ENCODE measurements at regions not wholly inside any gene's neighbourhood (a gene's known extent, or its start where the extent isn't known, plus 50 kb on each side); places are given as distances from the start of the nearest gene placed in this dataset.
"Not testable (repeated sequence)": the region's sequence is repeated elsewhere in the genome, so short reads cannot be mapped to it uniquely, and the experiment has no call there.

GRCh38 chr16:80242279-80242678 is 298.5 kb upstream of the DYNLRB2 start:
- CTCF ChIA-PET; DNase-seq; POLR2A ChIA-PET; H3K4me1 Mint-ChIP-seq; H3K9me3 Mint-ChIP-seq; H3K27me3 Mint-ChIP-seq; H3K36me3 Mint-ChIP-seq (ENCODE audit: low read depth); H3K4me3 Mint-ChIP-seq; H3K27ac Mint-ChIP-seq: not testable (repeated sequence)

- no peak for DNase-seq
- H3K4me1 Mint-ChIP-seq = no peaks in the 10 kb centered on the region
- ChIA-PET CTCF (interaction anchor here (0.6 kb wide), 1 partner anchor 853 kb away, joined by 4 read pairs; no protein-coding TSS in a partner anchor), POLR2A (no interaction called here)
- no peaks in the 10 kb centered on the region for H3K9me3 Mint-ChIP-seq
- no peaks in the 10 kb centered on the region for H3K36me3 Mint-ChIP-seq (ENCODE audit: low read depth)
- H3K27me3 Mint-ChIP-seq = no peaks in the 10 kb centered on the region
- H3K4me3 Mint-ChIP-seq = no peak overlapping the region
- no peak overlapping the region for H3K27ac Mint-ChIP-seq
Observed at GRCh38 chr16:80233097-80233835, 307.5 kb upstream of the DYNLRB2 start.

- no peak overlapping the region for H3K4me3 Mint-ChIP-seq
- H3K36me3 Mint-ChIP-seq (ENCODE audit: low read depth) = no peaks in the 10 kb centered on the region
- DNase-seq = no peak
- no peak overlapping the region for H3K27ac Mint-ChIP-seq
- H3K4me1 Mint-ChIP-seq = no peaks in the 10 kb centered on the region
- no peaks in the 10 kb centered on the region for H3K9me3 Mint-ChIP-seq
- ChIA-PET CTCF (no interaction called here), POLR2A (no interaction called here)
- peaks cover 3% of the 10 kb centered on the region for H3K27me3 Mint-ChIP-seq
Observed at GRCh38 chr16:80231888-80232287, 308.9 kb upstream of the DYNLRB2 start.

- Mint-ChIP-seq H3K9me3 (peaks cover 2% of the 10 kb centered on the region), H3K27me3 (peaks cover 3% of the 10 kb centered on the region), H3K36me3 (ENCODE audit: low read depth) (no peaks in the 10 kb centered on the region), H3K4me1 (no peaks in the 10 kb centered on the region), H3K27ac (no peak overlapping the region), H3K4me3 (no peak overlapping the region)
- POLR2A ChIA-PET = no interaction called here
- CTCF ChIA-PET = interaction anchor here (0.5 kb wide), 1 partner anchor 153 kb away, joined by 3 read pairs; no protein-coding TSS in a partner anchor
- DNase-seq = no peak
Observed at GRCh38 chr16:80231121-80231520, 309.7 kb upstream of the DYNLRB2 start.

GRCh38 chr16:80230328-80231120 is 310.3 kb upstream of the DYNLRB2 start:
- ChIA-PET CTCF (interaction anchor here (0.5 kb wide), 1 partner anchor 152 kb away, joined by 3 read pairs; no protein-coding TSS in a partner anchor), POLR2A (no interaction called here)
- DNase-seq = no peak
- Mint-ChIP-seq H3K9me3 (peaks cover 4% of the 10 kb centered on the region), H3K27ac (no peak overlapping the region), H3K36me3 (ENCODE audit: low read depth) (no peaks in the 10 kb centered on the region), H3K4me1 (no peaks in the 10 kb centered on the region), H3K27me3 (peaks cover 3% of the 10 kb centered on the region), H3K4me3 (no peak overlapping the region)

GRCh38 chr16:80226499-80226898 is 314.3 kb upstream of the DYNLRB2 start:
- no peaks in the 10 kb centered on the region for H3K4me1 Mint-ChIP-seq
- no peak overlapping the region for H3K27ac Mint-ChIP-seq
- H3K36me3 Mint-ChIP-seq (ENCODE audit: low read depth) = no peaks in the 10 kb centered on the region
- ChIA-PET POLR2A (no interaction called here), CTCF (no interaction called here)
- no peak for DNase-seq
- H3K9me3 Mint-ChIP-seq = peaks cover 4% of the 10 kb centered on the region
- H3K4me3 Mint-ChIP-seq = no peak overlapping the region
- H3K27me3 Mint-ChIP-seq = peaks cover 3% of the 10 kb centered on the region

- Mint-ChIP-seq H3K27me3 (peaks cover 3% of the 10 kb centered on the region), H3K4me3 (no peak overlapping the region), H3K4me1 (no peaks in the 10 kb centered on the region), H3K27ac (no peak overlapping the region), H3K9me3 (no peaks in the 10 kb centered on the region), H3K36me3 (ENCODE audit: low read depth) (no peaks in the 10 kb centered on the region)
- CTCF ChIA-PET = no interaction called here
- no peak for DNase-seq
- POLR2A ChIA-PET = no interaction called here
Observed at GRCh38 chr16:80210787-80211186, 330.0 kb upstream of the DYNLRB2 start.

- Mint-ChIP-seq H3K36me3 (ENCODE audit: low read depth) (no peaks in the 10 kb centered on the region), H3K9me3 (no peaks in the 10 kb centered on the region), H3K27ac (no peak overlapping the region), H3K4me3 (no peak overlapping the region), H3K27me3 (no peaks in the 10 kb centered on the region), H3K4me1 (no peaks in the 10 kb centered on the region)
- ChIA-PET POLR2A (no interaction called here), CTCF (no interaction called here)
- no peak for DNase-seq
Observed at GRCh38 chr16:80208743-80209142, 332.1 kb upstream of the DYNLRB2 start.

GRCh38 chr16:80208015-80208414 is 332.8 kb upstream of the DYNLRB2 start:
- POLR2A ChIA-PET = no interaction called here
- Mint-ChIP-seq H3K4me1 (no peaks in the 10 kb centered on the region), H3K36me3 (ENCODE audit: low read depth) (no peaks in the 10 kb centered on the region)

GRCh38 chr16:80203821-80204220 is 337.0 kb upstream of the DYNLRB2 start:
- CTCF ChIA-PET = no interaction called here
- no peaks in the 10 kb centered on the region for H3K4me1 Mint-ChIP-seq
- no peaks in the 10 kb centered on the region for H3K36me3 Mint-ChIP-seq (ENCODE audit: low read depth)
- H3K9me3 Mint-ChIP-seq = no peaks in the 10 kb centered on the region
- H3K27ac Mint-ChIP-seq = no peak overlapping the region
- POLR2A ChIA-PET = no interaction called here
- no peaks in the 10 kb centered on the region for H3K27me3 Mint-ChIP-seq
- H3K4me3 Mint-ChIP-seq = no peak overlapping the region
- no peak for DNase-seq

More at GRCh38 chr16:80208015-80208414, 332.8 kb upstream of the DYNLRB2 start:
- no peaks in the 10 kb centered on the region for H3K9me3 Mint-ChIP-seq
- no peaks in the 10 kb centered on the region for H3K27me3 Mint-ChIP-seq
- no peak overlapping the region for H3K4me3 Mint-ChIP-seq
- CTCF ChIA-PET = no interaction called here
- H3K27ac Mint-ChIP-seq = no peak overlapping the region
- DNase-seq = no peak

- Mint-ChIP-seq H3K27ac (no peak overlapping the region), H3K36me3 (ENCODE audit: low read depth) (no peaks in the 10 kb centered on the region)
- CTCF ChIA-PET = no interaction called here
Observed at GRCh38 chr16:80202831-80203413, 337.9 kb upstream of the DYNLRB2 start.

GRCh38 chr16:80200079-80200478 is 340.7 kb upstream of the DYNLRB2 start:
- Mint-ChIP-seq H3K27ac (no peak overlapping the region), H3K4me3 (no peak overlapping the region), H3K4me1 (no peaks in the 10 kb centered on the region), H3K9me3 (no peaks in the 10 kb centered on the region), H3K36me3 (ENCODE audit: low read depth) (no peaks in the 10 kb centered on the region), H3K27me3 (peaks cover 2% of the 10 kb centered on the region)
- POLR2A ChIA-PET = no interaction called here
- no peak for DNase-seq
- CTCF ChIA-PET = no interaction called here

More at GRCh38 chr16:80202831-80203413, 337.9 kb upstream of the DYNLRB2 start:
- DNase-seq = no peak
- Mint-ChIP-seq H3K9me3 (no peaks in the 10 kb centered on the region), H3K4me1 (no peaks in the 10 kb centered on the region), H3K4me3 (no peak overlapping the region), H3K27me3 (no peaks in the 10 kb centered on the region)
- POLR2A ChIA-PET = no interaction called here

- Mint-ChIP-seq H3K4me1 (no peaks in the 10 kb centered on the region), H3K9me3 (no peaks in the 10 kb centered on the region), H3K4me3 (no peak overlapping the region), H3K27me3 (peaks cover 2% of the 10 kb centered on the region), H3K27ac (no peak overlapping the region), H3K36me3 (ENCODE audit: low read depth) (no peaks in the 10 kb centered on the region)
- CTCF ChIA-PET = interaction anchor here (1.2 kb wide), 1 partner anchor 17 kb away, joined by 3 read pairs; no protein-coding TSS in a partner anchor
- POLR2A ChIA-PET = no interaction called here
- DNase-seq = no peak
Observed at GRCh38 chr16:80199614-80200013, 341.2 kb upstream of the DYNLRB2 start.
